Tibial artery (tissue), 4 donors: ENCODE measurements at regions not wholly inside any gene's neighbourhood (a gene's known extent, or its start where the extent isn't known, plus 50 kb on each side); places are given as distances from the start of the nearest gene placed in this dataset.

Experiments used
- DNase-seq, 2 donors: peaks; one replicate each; pipeline ENCODE4 v3.0.0-alpha.2; 2019
- H3K27ac ChIP-seq, 2 donors: fragments of 200-600 bp; sonication (generic) in 1 of 2; 1 replicate in 1 of 2; 2 replicates in 1 of 2; pipeline ENCODE4 v1.5.1; 2018 to 2019; ENCODE audit warnings: mild to moderate bottlenecking in 1 of 2
- H3K27me3 ChIP-seq, 2 donors: fragments of 200-600 bp; sonication (generic) in 1 of 2; one replicate each; pipeline versions ENCODE4 v1.5.1 to v1.6.0; 2016 to 2019
- H3K36me3 ChIP-seq, 3 donors: fragments of 200-600 bp; sonication (generic) in 2 of 3; one replicate each; pipeline ENCODE4 v1.5.1; 2016 to 2019; ENCODE audit warnings: mild to moderate bottlenecking in 2 of 3
- H3K4me1 ChIP-seq, 4 donors: fragments of 200-600 bp; sonication (generic) in 2 of 4; 1 replicate in 3 of 4; 2 replicates in 1 of 4; pipeline ENCODE4 v1.5.1; 2016 to 2019
- H3K4me3 ChIP-seq, 2 donors: fragments of 200-600 bp; sonication (generic) in 1 of 2; 1 replicate in 1 of 2; 2 replicates in 1 of 2; pipeline ENCODE4 v1.5.1; 2018 to 2019; ENCODE audit warnings: mild to moderate bottlenecking in 2 of 2
- H3K9me3 ChIP-seq, 3 donors: fragments of 200-600 bp; sonication (generic) in 1 of 3; one replicate each; pipeline ENCODE4 v1.5.1; 2016 to 2019
- CTCF ChIP-seq, 2 experiments: fragments of 200-600 bp in 1 of 2; fragments of 450-650 bp in 1 of 2; IDR thresholded peaks; one replicate each; pipeline ENCODE4 v1.5.1; 2017 to 2019; ENCODE audit warnings: antibody characterized with exemption in 2 of 2, mild to moderate bottlenecking in 1 of 2, moderate library complexity in 1 of 2
- intact Hi-C: fragments of 100-400 bp; cut with DNase I; formaldehyde crosslinking; loops from one replicate; pipeline ENCODE4 v1.15.0; 2023; ENCODE audit warnings: low total_unique reads

GRCh38 chr4:119804404-119804803 lies 175.8 kb upstream of the PDE5A start:
- Histone ChIP-seq H3K36me3 (no peaks in the 10 kb centered on the region), H3K4me1 (no peaks in the 10 kb centered on the region), H3K27ac (no peak overlapping the region), H3K9me3 (peaks cover 0 to 6% (median 6%) of the 10 kb centered on the region in 3 donors), H3K4me3 (no peak overlapping the region), H3K27me3 (no peaks in the 10 kb centered on the region)
- DNase-seq: no peak
- TF ChIP-seq CTCF (IDR thresholded peaks at IDR 0.05): no peak
- intact Hi-C loops: no loop called here

GRCh38 chr4:119797238-119797894 lies 168.8 kb upstream of the PDE5A start:
- no peak overlapping the region for H3K4me3 ChIP-seq
- no peaks in the 10 kb centered on the region for H3K9me3 ChIP-seq
- H3K27ac ChIP-seq: no peak overlapping the region
- H3K4me1 ChIP-seq: no peaks in the 10 kb centered on the region
- no peaks in the 10 kb centered on the region for H3K27me3 ChIP-seq
- no peak for TF ChIP-seq CTCF (IDR thresholded peaks at IDR 0.05)
- no peak for DNase-seq
- no peaks in the 10 kb centered on the region for H3K36me3 ChIP-seq
- intact Hi-C loops: no loop called here

- Histone ChIP-seq H3K9me3 (no peaks in the 10 kb centered on the region), H3K27ac (no peak overlapping the region), H3K4me1 (no peaks in the 10 kb centered on the region), H3K27me3 (no peaks in the 10 kb centered on the region), H3K36me3 (no peaks in the 10 kb centered on the region), H3K4me3 (no peak overlapping the region)
- no peak for DNase-seq
- no peak for TF ChIP-seq CTCF (IDR thresholded peaks at IDR 0.05)
- intact Hi-C loops: no loop called here
Measured at GRCh38 chr4:119795986-119796578, 167.5 kb upstream of the PDE5A start.

- Histone ChIP-seq H3K4me3 (no peak overlapping the region), H3K27ac (no peak overlapping the region), H3K9me3 (no peaks in the 10 kb centered on the region), H3K27me3 (no peaks in the 10 kb centered on the region), H3K4me1 (no peaks in the 10 kb centered on the region), H3K36me3 (no peaks in the 10 kb centered on the region)
- intact Hi-C loops: loop anchor here (5.0 kb wide), 1 partner anchor 1038 kb away; no protein-coding TSS in a partner anchor
- no peak for TF ChIP-seq CTCF (IDR thresholded peaks at IDR 0.05)
- DNase-seq: no peak
Measured at GRCh38 chr4:119794681-119795080, 166.1 kb upstream of the PDE5A start.

- DNase-seq: no peak
- Histone ChIP-seq H3K36me3 (no peaks in the 10 kb centered on the region), H3K27ac (no peak overlapping the region), H3K4me3 (no peak overlapping the region), H3K9me3 (no peaks in the 10 kb centered on the region), H3K27me3 (no peaks in the 10 kb centered on the region), H3K4me1 (no peaks in the 10 kb centered on the region)
- TF ChIP-seq CTCF (IDR thresholded peaks at IDR 0.05): no peak
- intact Hi-C loops: loop anchor here (5.0 kb wide), 1 partner anchor 1038 kb away; no protein-coding TSS in a partner anchor
Measured at GRCh38 chr4:119794113-119794512, 165.5 kb upstream of the PDE5A start.
